ENCODE measurements at regions not wholly inside any gene's neighbourhood (a gene's known extent, or its start where the extent isn't known, plus 50 kb on each side); places are given as distances from the start of the nearest gene placed in this dataset.

GRCh38 chr6:68233623-68234022, 401.5 kb upstream of the ADGRB3 start:
- Histone ChIP-seq H2AK5ac (ENCODE audit: low read depth, low read length) (no peak overlapping the region), H4K5ac (ENCODE audit: insufficient read length, low read depth, low read length) (no peak overlapping the region), H3K4me3 (ENCODE audit: extremely low read depth in 1 of 4, insufficient read depth in 2 of 4, low read depth in 3 of 4, low read length in 4 of 4) (no peak overlapping the region), H3K4ac (replicated peaks; ENCODE audit: insufficient read length, low read depth, low read length) (no peak overlapping the region), H2BK5ac (ENCODE audit: low read depth, low read length) (no peak overlapping the region), H2BK15ac (ENCODE audit: low read length) (no peak overlapping the region), H3K27me3 (replicated peaks in 1 of 4; ENCODE audit: control insufficient read depth in 3 of 4, extremely low read depth in 1 of 4, insufficient read depth in 3 of 4, low read length in 3 of 4) (no peaks in the 10 kb centered on the region), H2AFZ (ENCODE audit: low read length) (peak overlapping the region; percentile 4; the same call in 1 of the 2 replicates), H3K14ac (ENCODE audit: insufficient read length) (no peak overlapping the region), H3K9ac (replicated peaks in 1 of 4; ENCODE audit: extremely low read depth in 1 of 4, low read depth in 3 of 4, low read length in 3 of 4) (no peak overlapping the region), H3K36me3 (ENCODE audit: control insufficient read depth in 2 of 4, insufficient read depth in 4 of 4, low read length in 3 of 4) (no peaks in the 10 kb centered on the region), H2BK12ac (ENCODE audit: low read depth, low read length) (no peak overlapping the region), H3K9me3 (ENCODE audit: insufficient read depth in 2 of 2, low read depth in 1 of 2, low read length in 1 of 2) (no peaks in the 10 kb centered on the region), H3K56ac (replicated peaks; ENCODE audit: insufficient read length, low read depth, low read length) (no peak overlapping the region), H3K79me2 (ENCODE audit: control insufficient read depth in 1 of 2, insufficient read depth in 2 of 2, low read length in 2 of 2) (no peaks in the 10 kb centered on the region), H3K4me2 (ENCODE audit: insufficient read depth in 1 of 2, low read depth in 2 of 2, low read length in 2 of 2) (no peak overlapping the region), H2BK20ac (ENCODE audit: low read length) (no peak overlapping the region), H3K18ac (ENCODE audit: extremely low read depth, low read length) (no peak overlapping the region), H3K27ac (ENCODE audit: low read depth, low read length) (no peak overlapping the region), H3K23ac (ENCODE audit: insufficient read length) (no peak overlapping the region), H4K91ac (replicated peaks; ENCODE audit: insufficient read length, low read length) (no peak overlapping the region), H3K4me1 (replicated peaks in 1 of 4; ENCODE audit: control insufficient read depth in 3 of 4, insufficient read depth in 4 of 4, low read length in 3 of 4) (no peaks in the 10 kb centered on the region), H4K20me1 (replicated peaks in 1 of 2; ENCODE audit: control insufficient read depth in 1 of 2, insufficient read depth in 2 of 2, low read length in 2 of 2) (no peaks in the 10 kb centered on the region), H2BK120ac (replicated peaks; ENCODE audit: low read depth, low read length) (no peak overlapping the region), H3K23me2 (ENCODE audit: low read depth, low read length) (no peaks in the 10 kb centered on the region), H3K79me1 (ENCODE audit: low read depth, low read length) (no peaks in the 10 kb centered on the region), H4K8ac (ENCODE audit: extremely low read depth, insufficient read depth, low read length) (no peak overlapping the region)
- 94% methylated on average over 2 of the region's 2 CpGs; no CpG with 5 or more reads in 1 of the 2 experiments for WGBS, 2 experiments (ENCODE audit: extremely low coverage in 1 of 2, insufficient coverage in 1 of 2, insufficient read length in 1 of 2, insufficient replicate concordance in 2 of 2, low coverage in 1 of 2, low lambda C conversion rate in 2 of 2, missing lambda C conversion rate in 1 of 2)
- no peak for TF ChIP-seq EGR1 (IDR thresholded peaks at IDR 0.05; ENCODE audit: borderline replicate concordance, low read depth, low read length)
- TF ChIP-seq ATF3 (IDR thresholded peaks at IDR 0.05; ENCODE audit: insufficient read depth, low read depth, low read length) = no peak
- TF ChIP-seq BACH1 (IDR thresholded peaks at IDR 0.05; ENCODE audit: low read length) = no peak
- TF ChIP-seq POU5F1 (IDR thresholded peaks at IDR 0.05; ENCODE audit: low read depth, low read length) = no peak
- TF ChIP-seq TBP (IDR thresholded peaks at IDR 0.05; ENCODE audit: low read depth, low read length) = no peak
- no peak for TF ChIP-seq USF2 (IDR thresholded peaks at IDR 0.05; ENCODE audit: low read length)
- no peak for TF ChIP-seq ZNF274 (IDR thresholded peaks at IDR 0.05; ENCODE audit: borderline replicate concordance, extremely low read depth, low read length)
- TF ChIP-seq BCL11A (IDR thresholded peaks at IDR 0.05; ENCODE audit: low read depth in 2 of 2, low read length in 2 of 2) = no peak
- TF ChIP-seq CBX8 (IDR thresholded peaks at IDR 0.05; ENCODE audit: borderline replicate concordance, low read depth, low read length) = no peak
- TF ChIP-seq GTF2F1 (IDR thresholded peaks at IDR 0.05; ENCODE audit: borderline replicate concordance, low read depth, low read length) = no peak
- DNase-seq (ENCODE audit: low read depth in 1 of 2, low spot score in 2 of 2) = no peak
- ChIA-PET CTCF (ENCODE audit: partially characterized antibody) (interaction anchor here (0.6 kb wide), 1 partner anchor 161 kb away, joined by 3 read pairs; no protein-coding TSS in a partner anchor), POLR2A (ENCODE audit: partially characterized antibody) (no interaction called here)
- FAIRE-seq = no peak

Measured in H1 (cell line).